ENCODE measurements at regions not wholly inside any gene's neighbourhood (a gene's known extent, or its start where the extent isn't known, plus 50 kb on each side); places are given as distances from the start of the nearest gene placed in this dataset.

GRCh38 chr10:33937036-33937730 is 602.7 kb upstream of the NRP1 start:
- no peak overlapping the region for H3K4ac ChIP-seq (ENCODE audit: low read depth, low read length)
- no peak for DNase-seq
- H4K5ac ChIP-seq (ENCODE audit: insufficient read length, low read depth, low read length), result no peak overlapping the region
- no peak overlapping the region for H2AK5ac ChIP-seq (ENCODE audit: insufficient read length, low read length)
- Mint-ChIP-seq H3K27me3 (ENCODE audit: low read depth) (no peaks in the 10 kb centered on the region; the same call in 1 of the 2 replicates), H3K9me3 (no peaks in the 10 kb centered on the region), H3K27ac (no peak overlapping the region; a peak in 1 of 7 replicates), H3K4me3 (no peak overlapping the region), H3K36me3 (ENCODE audit: insufficient read depth in 1 of 3, low read depth in 3 of 3) (no peaks in the 10 kb centered on the region), H3K4me1 (peaks cover 19 to 22% of the 10 kb centered on the region in 2 experiments)
- H4K8ac ChIP-seq (replicated peaks; ENCODE audit: insufficient read length, low read depth, low read length), result no peak overlapping the region
- H3K27ac ChIP-seq (ENCODE audit: insufficient read length, low read depth, low read length), result no peak overlapping the region
- H3K9ac ChIP-seq (ENCODE audit: extremely low read depth, insufficient read length, low read length), result no peak overlapping the region
- H3K14ac ChIP-seq (ENCODE audit: insufficient read depth, low read length), result no peak overlapping the region
- no peak overlapping the region for H3K23ac ChIP-seq (ENCODE audit: insufficient read length, low read depth, low read length)
- H3K23me2 ChIP-seq (ENCODE audit: insufficient read length, low read depth, low read length, poor library complexity, severe bottlenecking), result no peaks in the 10 kb centered on the region
- H3T11ph ChIP-seq (ENCODE audit: low read length), result no peak overlapping the region
- no peak overlapping the region for H2BK12ac ChIP-seq (ENCODE audit: insufficient read length, low read depth, low read length)
- peak overlapping the region; percentile 2 for H2AFZ ChIP-seq (ENCODE audit: low read length)
- H3K9me3 ChIP-seq (ENCODE audit: control insufficient read depth, low read depth, low read length), result no peaks in the 10 kb centered on the region
- H4K91ac ChIP-seq (ENCODE audit: insufficient read length, low read depth, low read length), result no peak overlapping the region
- TF ChIP-seq CTCF (conservative IDR thresholded peaks at IDR 0.05), result no peak
- no peak overlapping the region for H3K4me2 ChIP-seq (ENCODE audit: insufficient read depth, insufficient read length, low read length)
- H2BK5ac ChIP-seq (ENCODE audit: insufficient read length, low read length), result no peak overlapping the region
- no peaks in the 10 kb centered on the region for H4K20me1 ChIP-seq (ENCODE audit: control insufficient read depth, insufficient read depth, insufficient read length)
- H3K79me1 ChIP-seq (ENCODE audit: insufficient read depth, low read depth, low read length, poor library complexity, severe bottlenecking), result no peaks in the 10 kb centered on the region
- no peak overlapping the region for H2BK120ac ChIP-seq (ENCODE audit: low read depth, low read length, poor library complexity, severe bottlenecking)
- no peak overlapping the region for H2BK20ac ChIP-seq (ENCODE audit: low read depth, low read length, poor library complexity, severe bottlenecking)
- no peaks in the 10 kb centered on the region for H3K27me3 ChIP-seq (ENCODE audit: insufficient read depth, low read length)
- no CpG with 5 or more reads among the region's 15 CpGs for WGBS (ENCODE audit: extremely low coverage, insufficient read length, low lambda C conversion rate)
- H3K79me2 ChIP-seq (ENCODE audit: insufficient read depth, low read length), result no peaks in the 10 kb centered on the region
- H2BK15ac ChIP-seq (ENCODE audit: low read depth, low read length), result no peak overlapping the region
- H3K4me1 ChIP-seq (ENCODE audit: insufficient read depth, low read length), result peaks cover 3% of the 10 kb centered on the region; the same call in 1 of the 2 replicates
- no peak overlapping the region for H3K56ac ChIP-seq (ENCODE audit: insufficient read length, low read depth, low read length)
- H3K18ac ChIP-seq (ENCODE audit: insufficient read length, low read depth, low read length), result peak overlapping the region; percentile 54

All from H9 (cell line).